Liver (tissue), 3 donors: ENCODE measurements at regions not wholly inside any gene's neighbourhood (a gene's known extent, or its start where the extent isn't known, plus 50 kb on each side); places are given as distances from the start of the nearest gene placed in this dataset.

Source experiments
- ATF3 ChIP-seq: IDR thresholded peaks from 2 replicates; pipeline ENCODE4 v1.6.1; 2016; ENCODE audit warnings: antibody characterized with exemption
- CTCF ChIP-seq: fragments of 150-350 bp; IDR thresholded peaks from 2 replicates; pipeline ENCODE4 v1.5.1; 2017; ENCODE audit warnings: improper control_type of control experiment, low read depth, low read length; ENCODE audit not compliant: missing input control
- FOXA1 ChIP-seq: IDR thresholded peaks from 2 replicates; pipeline ENCODE4 v1.6.1; 2016; ENCODE audit warnings: antibody characterized with exemption
- GABPA ChIP-seq, 2 donors: IDR thresholded peaks in 1 of 2; conservative IDR thresholded peaks in 1 of 2; 2 replicates each; pipeline ENCODE4 v1.6.1; 2016; ENCODE audit warnings: antibody characterized with exemption in 2 of 2, mild to moderate bottlenecking in 1 of 2, moderate library complexity in 1 of 2
- HNF4A ChIP-seq, 2 donors: conservative IDR thresholded peaks; 2 replicates each; pipeline ENCODE4 v1.6.1; 2016; ENCODE audit warnings: antibody characterized with exemption in 2 of 2, mild to moderate bottlenecking in 2 of 2
- NR2F2 ChIP-seq: IDR thresholded peaks from 2 replicates; pipeline ENCODE4 v1.6.1; 2016; ENCODE audit warnings: antibody characterized with exemption
- RXRA ChIP-seq, 2 donors: IDR thresholded peaks; 2 replicates each; pipeline ENCODE4 v1.6.1; 2017 to 2018; ENCODE audit warnings: antibody characterized with exemption in 2 of 2, mild to moderate bottlenecking in 1 of 2
- SP1 ChIP-seq: IDR thresholded peaks from 2 replicates; pipeline ENCODE4 v1.6.1; 2018; ENCODE audit warnings: antibody characterized with exemption, mild to moderate bottlenecking
- YY1 ChIP-seq: IDR thresholded peaks from 2 replicates; pipeline ENCODE4 v1.6.1; 2016; ENCODE audit warnings: antibody characterized with exemption, mild to moderate bottlenecking
- TF ChIP-seq, protein P1 (sequence below): IDR thresholded peaks from 2 replicates; pipeline ENCODE4 v1.6.1; 2016; ENCODE audit warnings: antibody characterized with exemption
- donor health status: healthy.
- donor health status: healthy.

DNA sequence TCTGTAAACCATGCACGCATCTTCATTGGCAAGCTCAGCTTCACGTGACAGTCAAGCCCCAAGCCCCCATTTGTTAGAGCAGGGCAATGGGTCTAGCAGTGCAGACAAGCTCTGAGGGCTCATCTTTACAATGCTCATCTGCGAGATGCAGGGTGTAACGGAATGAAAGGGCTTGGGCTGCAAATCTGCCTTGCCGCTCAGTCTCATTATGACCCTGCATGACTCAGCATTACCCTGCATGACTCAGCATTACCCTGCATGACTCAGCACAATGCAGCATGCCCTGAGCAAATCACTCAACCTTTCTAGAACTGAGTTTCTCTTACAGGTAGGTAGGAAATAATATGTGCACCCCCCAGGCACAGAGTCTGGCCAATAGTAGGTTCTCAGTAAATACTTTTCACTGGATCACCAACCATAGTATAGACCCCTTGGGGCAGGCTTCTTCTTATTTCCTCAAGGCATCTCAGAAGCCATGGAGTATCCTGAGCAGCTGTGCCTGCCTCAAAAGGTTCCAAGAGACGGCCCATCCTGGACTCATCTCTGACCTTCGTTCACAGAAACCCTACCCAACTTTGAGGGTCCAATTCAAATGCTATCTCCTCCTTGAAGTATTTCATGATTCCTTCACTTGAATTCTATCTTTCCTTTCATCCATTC is 391.3 kb upstream of the CDH5 start:
- TF ChIP-seq CTCF (no peak), ATF3 (no peak), RXRA (IDR thresholded peaks at IDR 0.05) (no peak), SP1 (no peak), YY1 (no peak), GABPA (IDR thresholded peaks at IDR 0.05 in 1 of 2, conservative IDR thresholded peaks at IDR 0.05 in 1 of 2) (no peak), NR2F2 (no peak), FOXA1 (no peak), HNF4A (conservative IDR thresholded peaks at IDR 0.05) (no peak)
- TF ChIP-seq, protein P1, sequence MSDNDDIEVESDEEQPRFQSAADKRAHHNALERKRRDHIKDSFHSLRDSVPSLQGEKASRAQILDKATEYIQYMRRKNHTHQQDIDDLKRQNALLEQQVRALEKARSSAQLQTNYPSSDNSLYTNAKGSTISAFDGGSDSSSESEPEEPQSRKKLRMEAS: no peak
